BJ (cell line): ENCODE measurements at regions not wholly inside any gene's neighbourhood (a gene's known extent, or its start where the extent isn't known, plus 50 kb on each side); places are given as distances from the start of the nearest gene placed in this dataset.

Source experiments
- CTCF ChIA-PET: fragments of 350-600 bp; formaldehyde crosslinking; extraction: SDS; loops from one replicate; lab custom pipeline; 2021; ENCODE audit warnings: antibody characterized with exemption, inconsistent platforms; lab: Yijun Ruan, JAX
- POLR2A ChIA-PET: fragments of 300-600 bp; sonication (Branson Sonifier 250); formaldehyde crosslinking; extraction: SDS; loops from one replicate; lab custom pipeline; 2021; ENCODE audit warnings: antibody characterized with exemption; lab: Charles Lee
- DNase-seq: peaks from one replicate; pipeline ENCODE4 v3.0.0-alpha.2; 2011; ENCODE audit warnings: low read depth
- H3K27me3 ChIP-seq: 2 replicates; pipeline ENCODE4 v1.6.0; 2011; ENCODE audit warnings: low read length; ENCODE audit not compliant: control insufficient read depth, insufficient read depth
- H3K36me3 ChIP-seq: 2 replicates; pipeline ENCODE4 v1.5.1; 2011; ENCODE audit warnings: low read length; ENCODE audit not compliant: control insufficient read depth, insufficient read depth
- H3K4me3 ChIP-seq: 2 replicates; pipeline ENCODE4 v1.5.1; 2011; ENCODE audit warnings: low read depth, mild to moderate bottlenecking, control low read depth, low read length
- TF ChIP-seq, protein P1 (sequence below): IDR thresholded peaks from 2 replicates; pipeline ENCODE4 v1.5.1; 2011; ENCODE audit warnings: low read depth, mild to moderate bottlenecking, control low read depth, inconsistent platforms, low read length, moderate library complexity; ENCODE audit not compliant: insufficient read depth

- Histone ChIP-seq H3K4me3 (no peak overlapping the region), H3K36me3 (no peaks in the 10 kb centered on the region), H3K27me3 (no peaks in the 10 kb centered on the region)
- POLR2A ChIA-PET = no interaction called here
- DNase-seq = no peak
- CTCF ChIA-PET = no interaction called here
- TF ChIP-seq, protein P1, sequence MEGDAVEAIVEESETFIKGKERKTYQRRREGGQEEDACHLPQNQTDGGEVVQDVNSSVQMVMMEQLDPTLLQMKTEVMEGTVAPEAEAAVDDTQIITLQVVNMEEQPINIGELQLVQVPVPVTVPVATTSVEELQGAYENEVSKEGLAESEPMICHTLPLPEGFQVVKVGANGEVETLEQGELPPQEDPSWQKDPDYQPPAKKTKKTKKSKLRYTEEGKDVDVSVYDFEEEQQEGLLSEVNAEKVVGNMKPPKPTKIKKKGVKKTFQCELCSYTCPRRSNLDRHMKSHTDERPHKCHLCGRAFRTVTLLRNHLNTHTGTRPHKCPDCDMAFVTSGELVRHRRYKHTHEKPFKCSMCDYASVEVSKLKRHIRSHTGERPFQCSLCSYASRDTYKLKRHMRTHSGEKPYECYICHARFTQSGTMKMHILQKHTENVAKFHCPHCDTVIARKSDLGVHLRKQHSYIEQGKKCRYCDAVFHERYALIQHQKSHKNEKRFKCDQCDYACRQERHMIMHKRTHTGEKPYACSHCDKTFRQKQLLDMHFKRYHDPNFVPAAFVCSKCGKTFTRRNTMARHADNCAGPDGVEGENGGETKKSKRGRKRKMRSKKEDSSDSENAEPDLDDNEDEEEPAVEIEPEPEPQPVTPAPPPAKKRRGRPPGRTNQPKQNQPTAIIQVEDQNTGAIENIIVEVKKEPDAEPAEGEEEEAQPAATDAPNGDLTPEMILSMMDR = no peak
Measured at GRCh38 chr5:97601651-97602050, 418.6 kb upstream of the RIOK2 start.

DNA sequence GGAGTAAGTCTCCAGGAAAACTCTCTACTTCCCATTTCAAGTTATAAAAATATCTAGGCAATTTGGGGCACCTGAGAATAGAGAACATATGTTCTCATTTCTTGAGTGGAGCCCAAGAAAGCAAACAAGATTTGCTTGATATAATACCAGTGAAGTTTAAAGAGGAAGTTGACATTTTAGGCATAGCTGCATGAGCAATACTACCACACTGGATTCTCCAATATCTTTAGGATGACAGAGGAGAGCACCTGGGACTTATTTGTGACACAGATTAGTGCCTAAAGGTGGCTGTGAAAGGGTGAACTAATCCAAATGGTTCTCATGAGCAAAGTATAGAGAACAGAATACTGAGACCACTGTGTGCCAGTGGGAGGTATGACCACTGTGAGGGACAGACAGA is 423.5 kb upstream of the RIOK2 start:
- ChIA-PET CTCF (no interaction called here), POLR2A (no interaction called here)
- TF ChIP-seq, protein P1 = no peak
- H3K4me3 ChIP-seq = no peak overlapping the region
- DNase-seq = no peak
- H3K27me3 ChIP-seq = no peaks in the 10 kb centered on the region
- H3K36me3 ChIP-seq = no peaks in the 10 kb centered on the region

DNA sequence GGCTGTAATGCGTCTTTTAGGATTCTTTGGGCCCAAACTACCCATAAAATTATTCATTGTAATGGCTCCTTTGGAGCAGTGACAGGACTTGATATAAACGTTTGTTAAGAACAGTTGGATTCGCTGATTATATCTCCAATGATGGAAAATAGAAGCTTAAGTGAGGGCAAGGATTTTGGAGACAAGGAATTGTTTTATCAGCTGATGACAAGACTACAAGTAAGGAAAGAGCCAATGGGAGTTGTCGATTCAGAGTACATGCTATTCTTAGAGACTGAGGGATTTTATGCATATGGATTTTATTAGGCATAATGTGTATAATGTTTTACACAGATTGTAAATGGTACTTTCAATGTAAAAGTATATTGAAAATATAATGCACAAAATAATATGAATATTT is 425.5 kb upstream of the RIOK2 start:
- no peak overlapping the region for H3K4me3 ChIP-seq
- TF ChIP-seq, protein P1 = no peak
- ChIA-PET POLR2A (no interaction called here), CTCF (no interaction called here)
- no peak for DNase-seq
- no peaks in the 10 kb centered on the region for H3K27me3 ChIP-seq
- H3K36me3 ChIP-seq = no peaks in the 10 kb centered on the region

- ChIA-PET POLR2A (no interaction called here), CTCF (interaction anchor here (0.6 kb wide), 1 partner anchor 654 kb away, joined by 3 read pairs; no protein-coding TSS in a partner anchor)
- TF ChIP-seq, protein P1 = no peak
- no peak for DNase-seq
- H3K4me3 ChIP-seq = no peak overlapping the region
- no peaks in the 10 kb centered on the region for H3K36me3 ChIP-seq
- no peaks in the 10 kb centered on the region for H3K27me3 ChIP-seq
Measured at GRCh38 chr5:97618721-97619120, 435.7 kb upstream of the RIOK2 start.

DNA sequence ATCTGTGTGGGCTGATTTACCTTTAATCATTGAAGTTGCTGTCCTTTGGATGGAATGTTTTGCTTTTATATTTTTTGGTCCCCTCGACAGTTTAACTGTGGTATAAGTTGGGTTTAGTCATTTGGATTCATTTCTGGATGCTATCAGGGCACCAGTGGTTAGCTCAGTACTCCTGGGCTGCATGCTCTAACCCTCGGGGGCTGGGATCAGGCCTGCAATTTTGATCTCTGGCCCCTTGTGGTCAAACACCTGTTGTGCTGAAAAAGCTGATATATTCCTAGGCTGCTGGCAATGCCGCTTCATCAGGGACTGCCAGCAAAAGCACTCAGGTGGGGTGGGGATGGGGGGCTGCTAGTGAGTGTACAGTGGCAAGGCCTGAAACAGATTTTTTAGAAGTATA is 440.4 kb upstream of the RIOK2 start:
- POLR2A ChIA-PET = no interaction called here
- TF ChIP-seq, protein P1 = no peak
- CTCF ChIA-PET = interaction anchor here (1.4 kb wide), 1 partner anchor 11 kb away, joined by 4 read pairs; no protein-coding TSS in a partner anchor
- no peak for DNase-seq
- Histone ChIP-seq H3K27me3 (no peaks in the 10 kb centered on the region), H3K36me3 (no peaks in the 10 kb centered on the region), H3K4me3 (no peak overlapping the region)
